ENCODE measurements at regions not wholly inside any gene's neighbourhood (a gene's known extent, or its start where the extent isn't known, plus 50 kb on each side); places are given as distances from the start of the nearest gene placed in this dataset.
"Not testable (repeated sequence)": the region's sequence is repeated elsewhere in the genome, so short reads cannot be mapped to it uniquely, and the experiment has no call there.

- peak; percentile 16 for DNase-seq (ENCODE audit: low read depth)
Measured at GRCh38 chr2:75896779-75897366, 186.2 kb upstream of the GCFC2 start.

- DNase-seq (ENCODE audit: low read depth), result no peak
Measured at GRCh38 chr2:75894170-75894569, 183.5 kb upstream of the GCFC2 start.

GRCh38 chr2:75892490-75892889, 181.8 kb upstream of the GCFC2 start:
- DNase-seq (ENCODE audit: low read depth), result no peak

GRCh38 chr2:75882530-75882929, 171.8 kb upstream of the GCFC2 start:
- DNase-seq (ENCODE audit: low read depth), result no peak

GRCh38 chr2:75875606-75876005, 164.9 kb upstream of the GCFC2 start:
- DNase-seq (ENCODE audit: low read depth), result not testable (repeated sequence)

- DNase-seq (ENCODE audit: low read depth), result not testable (repeated sequence)
Measured at GRCh38 chr2:75871762-75872614, 161.3 kb upstream of the GCFC2 start.

- no peak for DNase-seq (ENCODE audit: low read depth)
Measured at GRCh38 chr2:75870651-75871137, 160.0 kb upstream of the GCFC2 start.

- DNase-seq (ENCODE audit: low read depth), result no peak
Measured at GRCh38 chr2:75870133-75870532, 159.4 kb upstream of the GCFC2 start.

GRCh38 chr2:75865702-75866101, 155.0 kb upstream of the GCFC2 start:
- DNase-seq (ENCODE audit: low read depth), result no peak

- no peak for DNase-seq (ENCODE audit: low read depth)
Measured at GRCh38 chr2:75865083-75865482, 154.4 kb upstream of the GCFC2 start.

- no peak for DNase-seq (ENCODE audit: low read depth)
Measured at GRCh38 chr2:75862547-75862946, 151.8 kb upstream of the GCFC2 start.

- DNase-seq (ENCODE audit: low read depth), result peak; percentile 9
Measured at GRCh38 chr2:75853436-75853835, 142.7 kb upstream of the GCFC2 start.

- no peak for DNase-seq (ENCODE audit: low read depth)
Measured at GRCh38 chr2:75852639-75853038, 141.9 kb upstream of the GCFC2 start.

- no peak for DNase-seq (ENCODE audit: low read depth)
Measured at GRCh38 chr2:75846683-75847190, 136.0 kb upstream of the GCFC2 start.

GRCh38 chr2:75844651-75845050, 133.9 kb upstream of the GCFC2 start:
- no peak for DNase-seq (ENCODE audit: low read depth)

GRCh38 chr2:75834588-75834987, 123.9 kb upstream of the GCFC2 start:
- not testable (repeated sequence) for DNase-seq (ENCODE audit: low read depth)

GRCh38 chr2:75833386-75833785, 122.7 kb upstream of the GCFC2 start:
- peak; percentile 17 for DNase-seq (ENCODE audit: low read depth)

GRCh38 chr2:75828826-75829225, 118.1 kb upstream of the GCFC2 start:
- no peak for DNase-seq (ENCODE audit: low read depth)

- not testable (repeated sequence) for DNase-seq (ENCODE audit: low read depth)
Measured at GRCh38 chr2:75823515-75823914, 112.8 kb upstream of the GCFC2 start.

- DNase-seq (ENCODE audit: low read depth), result no peak
Measured at GRCh38 chr2:75822336-75822735, 111.6 kb upstream of the GCFC2 start.

GRCh38 chr2:75820693-75821092, 110.0 kb upstream of the GCFC2 start:
- DNase-seq (ENCODE audit: low read depth), result no peak

GRCh38 chr2:75810611-75811330, 100.1 kb upstream of the GCFC2 start:
- no peak for DNase-seq (ENCODE audit: low read depth)

Data from M059J (cell line).